Ovary (tissue), 3 donors: ENCODE measurements at regions not wholly inside any gene's neighbourhood (a gene's known extent, or its start where the extent isn't known, plus 50 kb on each side); places are given as distances from the start of the nearest gene placed in this dataset.

ENCODE experiments used
- CTCF ChIP-seq, 3 donors: fragments of 450-650 bp in 2 of 3; fragments of 200-600 bp in 1 of 3; IDR thresholded peaks; one replicate each; pipeline versions ENCODE4 v1.5.1 to v1.8.0; 2016 to 2022; ENCODE audit warnings: antibody characterized with exemption in 3 of 3, mild to moderate bottlenecking in 1 of 3
- EP300 ChIP-seq: sonication (generic); formaldehyde crosslinking; IDR thresholded peaks from one replicate; pipeline ENCODE4 v1.6.1; 2017; ENCODE audit warnings: antibody characterized with exemption
- POLR2A ChIP-seq: fragments of 450-650 bp; IDR thresholded peaks from one replicate; pipeline ENCODE4 v1.6.1; 2017; ENCODE audit warnings: antibody characterized with exemption, mild to moderate bottlenecking, moderate library complexity
- donor health status: DM: no; HTN: no; CAD: no.

- TF ChIP-seq POLR2A, result no peak
- TF ChIP-seq CTCF (IDR thresholded peaks at IDR 0.05), result no peak
- no peak for TF ChIP-seq EP300
Measured at GRCh38 chr16:47851146-47851545, 304.6 kb downstream of the ABCC12 start.
